ENCODE measurements at regions not wholly inside any gene's neighbourhood (a gene's known extent, or its start where the extent isn't known, plus 50 kb on each side); places are given as distances from the start of the nearest gene placed in this dataset.

GRCh38 chr3:177608443-177608842, 411.2 kb upstream of the TBL1XR1 start:
- TF ChIP-seq, protein P1, sequence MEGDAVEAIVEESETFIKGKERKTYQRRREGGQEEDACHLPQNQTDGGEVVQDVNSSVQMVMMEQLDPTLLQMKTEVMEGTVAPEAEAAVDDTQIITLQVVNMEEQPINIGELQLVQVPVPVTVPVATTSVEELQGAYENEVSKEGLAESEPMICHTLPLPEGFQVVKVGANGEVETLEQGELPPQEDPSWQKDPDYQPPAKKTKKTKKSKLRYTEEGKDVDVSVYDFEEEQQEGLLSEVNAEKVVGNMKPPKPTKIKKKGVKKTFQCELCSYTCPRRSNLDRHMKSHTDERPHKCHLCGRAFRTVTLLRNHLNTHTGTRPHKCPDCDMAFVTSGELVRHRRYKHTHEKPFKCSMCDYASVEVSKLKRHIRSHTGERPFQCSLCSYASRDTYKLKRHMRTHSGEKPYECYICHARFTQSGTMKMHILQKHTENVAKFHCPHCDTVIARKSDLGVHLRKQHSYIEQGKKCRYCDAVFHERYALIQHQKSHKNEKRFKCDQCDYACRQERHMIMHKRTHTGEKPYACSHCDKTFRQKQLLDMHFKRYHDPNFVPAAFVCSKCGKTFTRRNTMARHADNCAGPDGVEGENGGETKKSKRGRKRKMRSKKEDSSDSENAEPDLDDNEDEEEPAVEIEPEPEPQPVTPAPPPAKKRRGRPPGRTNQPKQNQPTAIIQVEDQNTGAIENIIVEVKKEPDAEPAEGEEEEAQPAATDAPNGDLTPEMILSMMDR (IDR thresholded peaks at IDR 0.05), result no peak
- ATAC-seq (ENCODE audit: low FRiP score) (no peak), DNase-seq (ENCODE audit: low spot score) (no peak)

GRCh38 chr3:177609613-177610012, 412.3 kb upstream of the TBL1XR1 start:
- no peak for DNase-seq (ENCODE audit: low spot score)
- ATAC-seq (ENCODE audit: low FRiP score), result no peak
- TF ChIP-seq, protein P1 (IDR thresholded peaks at IDR 0.05), result no peak

- no peak for ATAC-seq (ENCODE audit: low FRiP score)
These were observed 413.0 kb upstream of the TBL1XR1 start for GRCh38 chr3:177610262-177610661.

DNA sequence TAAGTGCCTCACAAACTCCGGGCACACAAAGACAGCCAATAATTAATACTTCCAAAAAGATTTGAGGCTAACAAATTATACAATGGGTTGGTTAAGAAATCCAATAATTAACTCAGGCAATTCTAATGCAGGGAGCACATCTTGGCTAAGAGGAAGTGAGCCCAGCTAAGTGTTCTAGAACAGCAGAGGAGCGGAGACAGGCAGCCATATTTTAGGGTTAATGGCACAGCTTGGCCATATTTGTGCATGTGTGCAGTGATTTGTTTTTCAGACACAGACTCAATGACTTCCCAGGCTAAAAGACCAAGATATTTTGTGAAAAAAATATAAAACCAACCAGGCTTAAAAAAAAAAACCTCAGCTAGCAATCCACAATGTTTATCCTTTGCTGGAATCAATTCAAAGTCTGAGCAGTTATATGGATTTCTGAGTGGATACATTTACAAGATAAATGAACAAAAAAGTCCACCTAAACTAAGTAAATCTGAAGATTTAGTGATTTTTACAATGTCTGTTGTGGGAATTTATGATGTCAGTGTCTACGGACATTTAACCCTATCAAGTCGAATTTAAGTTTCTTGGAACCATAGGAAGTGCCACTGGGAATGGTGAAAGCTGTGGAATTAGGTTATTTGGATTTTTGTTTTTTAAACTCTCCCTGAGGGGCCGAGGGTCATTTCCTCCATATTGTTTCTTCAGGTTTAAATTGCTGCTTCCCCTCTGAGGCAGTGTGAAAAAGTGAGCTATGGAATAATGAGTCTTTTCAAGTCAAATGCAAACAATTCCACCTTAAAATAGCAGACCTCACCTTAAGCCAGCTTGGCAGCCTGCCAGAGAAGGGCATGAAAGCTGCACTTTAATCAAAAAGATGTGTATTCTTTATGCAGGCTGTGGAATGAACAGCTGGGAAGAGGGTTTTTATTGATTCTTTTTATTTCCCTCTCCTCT, 413.7 kb upstream of the TBL1XR1 start:
- DNase-seq (ENCODE audit: low spot score), result peak; percentile 30
- TF ChIP-seq, protein P1 (IDR thresholded peaks at IDR 0.05), result no peak
- no peak for ATAC-seq (ENCODE audit: low FRiP score)

More at GRCh38 chr3:177610262-177610661, 413.0 kb upstream of the TBL1XR1 start:
- TF ChIP-seq, protein P1 (IDR thresholded peaks at IDR 0.05), result no peak
- DNase-seq (ENCODE audit: low spot score), result no peak

- DNase-seq (ENCODE audit: low spot score), result no peak
- TF ChIP-seq, protein P1 (IDR thresholded peaks at IDR 0.05), result no peak
- no peak for ATAC-seq (ENCODE audit: low FRiP score)
These were observed 414.6 kb upstream of the TBL1XR1 start for GRCh38 chr3:177611752-177612334.

DNA sequence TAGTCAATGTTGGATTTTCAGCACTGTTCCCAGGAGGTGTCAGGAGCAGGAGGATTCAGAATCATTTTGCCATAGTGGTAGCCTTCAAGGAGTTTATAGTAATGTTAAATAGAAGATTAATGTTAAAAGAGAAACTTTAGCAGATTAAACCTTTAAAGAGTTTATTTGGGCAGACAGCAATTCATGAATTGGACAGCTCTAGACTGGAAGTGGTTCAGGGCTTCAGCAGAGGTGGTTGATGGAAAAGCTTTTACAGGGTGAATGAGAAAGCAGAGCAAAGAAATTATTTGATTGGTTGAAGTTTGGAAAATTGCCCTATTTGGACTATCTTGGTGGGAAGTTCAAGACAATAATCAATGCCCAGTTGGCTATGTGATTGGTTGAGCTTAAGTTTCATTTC, 416.6 kb upstream of the TBL1XR1 start:
- TF ChIP-seq, protein P1 (IDR thresholded peaks at IDR 0.05), result no peak
- DNase-seq (ENCODE audit: low spot score), result no peak
- ATAC-seq (ENCODE audit: low FRiP score), result no peak

All from omental fat pad (tissue), 3 donors.